DND-41 (cell line): ENCODE measurements at regions not wholly inside any gene's neighbourhood (a gene's known extent, or its start where the extent isn't known, plus 50 kb on each side); places are given as distances from the start of the nearest gene placed in this dataset.

Source experiments
- ATAC-seq: fragments of 200-7000 bp; cut with Tn5 transposase; 3 replicates; pipeline ENCODE4 v1.9.1; 2021; ENCODE audit warnings: low read depth; ENCODE audit not compliant: insufficient read depth
- DNase-seq: peaks from one replicate; pipeline ENCODE4 v3.0.0-alpha.2; 2020
- H2AFZ ChIP-seq: 2 replicates; pipeline ENCODE4 v1.6.0; 2012; ENCODE audit warnings: low read depth, low read length
- H3K27ac ChIP-seq: 2 replicates; pipeline ENCODE4 v1.5.1; 2012; ENCODE audit warnings: low read length, inconsistent platforms
- H3K27me3 ChIP-seq: fragments of 200-600 bp; sonication (generic); 2 replicates; pipeline ENCODE4 v1.6.0; 2012; ENCODE audit warnings: low read length, mild to moderate bottlenecking, inconsistent platforms; ENCODE audit not compliant: insufficient read depth, poor library complexity
- H3K36me3 ChIP-seq: 2 replicates; pipeline ENCODE4 v1.5.1; 2012; ENCODE audit warnings: low read length, inconsistent platforms; ENCODE audit not compliant: insufficient read depth
- H3K4me1 ChIP-seq: 2 replicates; pipeline ENCODE4 v1.5.1; 2012; ENCODE audit warnings: mild to moderate bottlenecking, low read length; ENCODE audit not compliant: insufficient read depth
- H3K4me2 ChIP-seq: 2 replicates; pipeline ENCODE4 v1.6.0; 2012; ENCODE audit warnings: mild to moderate bottlenecking, moderate library complexity, low read length, inconsistent platforms; ENCODE audit not compliant: insufficient read depth
- H3K4me3 ChIP-seq, 2 experiments: fragments of 200-600 bp in 1 of 2; shearing (Covaris generic) in 1 of 2; 2 replicates each; pipeline ENCODE4 v1.5.1; 2012 to 2016; ENCODE audit warnings: inconsistent platforms in 2 of 2, low read length in 2 of 2, mild to moderate bottlenecking in 2 of 2, low read depth in 1 of 2, moderate library complexity in 1 of 2
- H3K79me2 ChIP-seq: 2 replicates; pipeline ENCODE4 v1.6.0; 2012; ENCODE audit warnings: low read length, inconsistent platforms; ENCODE audit not compliant: insufficient read depth
- H3K9ac ChIP-seq: 2 replicates; pipeline ENCODE4 v1.6.0; 2012; ENCODE audit warnings: low read depth, mild to moderate bottlenecking, inconsistent platforms, low read length, moderate library complexity
- H3K9me3 ChIP-seq: 2 replicates; pipeline ENCODE4 v1.5.1; 2012; ENCODE audit warnings: low read length, moderate library complexity, mild to moderate bottlenecking, inconsistent platforms; ENCODE audit not compliant: insufficient read depth, severe bottlenecking
- H4K20me1 ChIP-seq: 2 replicates; pipeline ENCODE4 v1.6.0; 2012; ENCODE audit warnings: low read length; ENCODE audit not compliant: insufficient read depth
- CTCF ChIP-seq: IDR thresholded peaks from 2 replicates; pipeline ENCODE4 v1.5.1; 2012; ENCODE audit warnings: borderline replicate concordance, low read length, moderate library complexity, mild to moderate bottlenecking; ENCODE audit not compliant: poor library complexity, severe bottlenecking; ENCODE audit errors: extremely low read depth
- EZH2 ChIP-seq: IDR thresholded peaks from 3 replicates; pipeline ENCODE4 v1.6.1; 2012; ENCODE audit warnings: borderline replicate concordance, low read depth, mild to moderate bottlenecking, moderate library complexity, low read length, inconsistent platforms; ENCODE audit not compliant: severe bottlenecking

GRCh38 chrY:21073079-21073478, 317.2 kb downstream of the RPS4Y2 start:
- ATAC-seq (no peak), DNase-seq (no peak)
- H3K4me2 ChIP-seq, result no peak overlapping the region
- H3K9me3 ChIP-seq, result no peaks in the 10 kb centered on the region
- no peak overlapping the region for H3K27ac ChIP-seq
- H3K79me2 ChIP-seq, result no peaks in the 10 kb centered on the region
- H3K36me3 ChIP-seq, result no peaks in the 10 kb centered on the region
- no peaks in the 10 kb centered on the region for H3K4me1 ChIP-seq
- no peaks in the 10 kb centered on the region for H4K20me1 ChIP-seq
- TF ChIP-seq CTCF, result no peak
- no peak for TF ChIP-seq EZH2
- H3K9ac ChIP-seq, result no peak overlapping the region
- H3K27me3 ChIP-seq, result no peaks in the 10 kb centered on the region
- H2AFZ ChIP-seq, result no peak overlapping the region
- no peak overlapping the region for H3K4me3 ChIP-seq

- Histone ChIP-seq H3K4me1 (no peaks in the 10 kb centered on the region), H3K27me3 (no peaks in the 10 kb centered on the region), H3K79me2 (no peaks in the 10 kb centered on the region), H4K20me1 (no peaks in the 10 kb centered on the region), H2AFZ (no peak overlapping the region), H3K27ac (no peak overlapping the region), H3K4me2 (no peak overlapping the region), H3K9ac (no peak overlapping the region), H3K36me3 (no peaks in the 10 kb centered on the region), H3K4me3 (no peak overlapping the region), H3K9me3 (no peaks in the 10 kb centered on the region)
- DNase-seq (no peak), ATAC-seq (no peak)
- no peak for TF ChIP-seq CTCF
- no peak for TF ChIP-seq EZH2
These were observed 317.8 kb downstream of the RPS4Y2 start for GRCh38 chrY:21073641-21074260.

- H2AFZ ChIP-seq, result no peak overlapping the region
- no peaks in the 10 kb centered on the region for H4K20me1 ChIP-seq
- H3K4me2 ChIP-seq, result no peak overlapping the region
- H3K4me1 ChIP-seq, result no peaks in the 10 kb centered on the region
- no peak for ATAC-seq
- no peaks in the 10 kb centered on the region for H3K27me3 ChIP-seq
- no peak overlapping the region for H3K4me3 ChIP-seq
- TF ChIP-seq EZH2 (no peak), CTCF (no peak)
- no peaks in the 10 kb centered on the region for H3K9me3 ChIP-seq
- no peaks in the 10 kb centered on the region for H3K79me2 ChIP-seq
- no peak for DNase-seq
- H3K36me3 ChIP-seq, result no peaks in the 10 kb centered on the region
- no peak overlapping the region for H3K27ac ChIP-seq
- no peak overlapping the region for H3K9ac ChIP-seq
These were observed 319.8 kb downstream of the RPS4Y2 start for GRCh38 chrY:21075658-21076057.

- TF ChIP-seq CTCF, result no peak
- no peak for TF ChIP-seq EZH2
- ATAC-seq (no peak), DNase-seq (no peak)
- Histone ChIP-seq H3K4me3 (no peak overlapping the region), H3K4me1 (no peaks in the 10 kb centered on the region), H2AFZ (no peak overlapping the region), H3K9ac (no peak overlapping the region), H3K27ac (no peak overlapping the region), H3K27me3 (no peaks in the 10 kb centered on the region), H3K9me3 (no peaks in the 10 kb centered on the region), H3K79me2 (no peaks in the 10 kb centered on the region), H3K4me2 (no peak overlapping the region), H4K20me1 (no peaks in the 10 kb centered on the region), H3K36me3 (no peaks in the 10 kb centered on the region)
These were observed 323.8 kb downstream of the RPS4Y2 start for GRCh38 chrY:21079670-21080069.
